ENCODE measurements at regions not wholly inside any gene's neighbourhood (a gene's known extent, or its start where the extent isn't known, plus 50 kb on each side); places are given as distances from the start of the nearest gene placed in this dataset.
"Not testable (repeated sequence)": the region's sequence is repeated elsewhere in the genome, so short reads cannot be mapped to it uniquely, and the experiment has no call there.

- no peak for DNase-seq (ENCODE audit: extremely low spot score)
- Histone ChIP-seq H3K27me3 (peaks cover 0 to 19% (median 0%) of the 10 kb centered on the region in 4 donors), H3K4me3 (no peak overlapping the region), H3K9me3 (no peaks in the 10 kb centered on the region), H3K27ac (replicated peaks in 1 of 4) (no peak overlapping the region), H3K36me3 (no peaks in the 10 kb centered on the region), H3K4me1 (no peaks in the 10 kb centered on the region)
- WGBS: 82% methylated on average over 3 of the region's 3 CpGs
- TF ChIP-seq POLR2AphosphoS5 (IDR thresholded peaks at IDR 0.05): no peak
- TF ChIP-seq CTCF (IDR thresholded peaks at IDR 0.05): no peak
- no peak for TF ChIP-seq POLR2A (IDR thresholded peaks at IDR 0.05; ENCODE audit: low read depth)
- TF ChIP-seq EP300 (IDR thresholded peaks at IDR 0.05): no peak
- intact Hi-C loops (cut with DNase I): no loop called here
Measured at GRCh38 chr20:52302736-52303135, 111.2 kb upstream of the ZFP64 start.

GRCh38 chr20:52302051-52302450 lies 110.5 kb upstream of the ZFP64 start:
- 89% methylated on average over 6 of the region's 6 CpGs for WGBS
- H3K4me1 ChIP-seq; H3K27ac ChIP-seq (replicated peaks in 1 of 4); H3K4me3 ChIP-seq; H3K9me3 ChIP-seq; H3K36me3 ChIP-seq; intact Hi-C loops (cut with DNase I); DNase-seq (ENCODE audit: extremely low spot score): not testable (repeated sequence)
- peaks cover 0 to 19% (median 0%) of the 10 kb centered on the region in 4 donors for H3K27me3 ChIP-seq

DNA sequence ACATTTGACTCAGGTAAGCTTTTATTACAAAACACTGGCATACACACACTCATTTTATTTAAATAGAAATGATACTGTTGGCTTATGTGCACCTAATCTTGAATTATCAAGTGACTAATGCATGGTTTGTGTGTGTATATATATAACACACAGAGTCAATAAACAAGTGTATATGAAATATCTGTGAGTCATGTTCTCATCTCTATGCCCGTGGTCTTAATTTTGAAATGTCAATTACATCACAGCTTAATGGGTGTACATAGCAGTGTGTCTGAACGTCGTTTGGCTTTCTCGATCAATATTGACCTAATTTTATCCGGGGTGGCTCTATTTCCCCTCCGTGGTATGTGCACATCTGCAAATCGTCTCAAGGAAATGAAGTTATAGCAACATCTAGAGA lies 104.0 kb upstream of the ZFP64 start:
- WGBS: 49% methylated on average over 7 of the region's 7 CpGs
- no peaks in the 10 kb centered on the region for H3K36me3 ChIP-seq
- H3K27me3 ChIP-seq: peaks cover 0 to 8% (median 0%) of the 10 kb centered on the region in 4 donors
- no peaks in the 10 kb centered on the region for H3K4me1 ChIP-seq
- TF ChIP-seq EP300 (IDR thresholded peaks at IDR 0.05) (no peak), POLR2A (IDR thresholded peaks at IDR 0.05; ENCODE audit: low read depth) (no peak), CTCF (IDR thresholded peaks at IDR 0.05) (no peak), POLR2AphosphoS5 (IDR thresholded peaks at IDR 0.05) (no peak)
- no peak overlapping the region for H3K4me3 ChIP-seq
- DNase-seq (ENCODE audit: extremely low spot score): no peak
- no peak overlapping the region for H3K27ac ChIP-seq (replicated peaks in 1 of 4)
- intact Hi-C loops (cut with DNase I): no loop called here
- H3K9me3 ChIP-seq: peaks cover 0 to 4% (median 0%) of the 10 kb centered on the region in 4 donors

- Histone ChIP-seq H3K4me3 (no peak overlapping the region), H3K36me3 (no peaks in the 10 kb centered on the region), H3K4me1 (no peaks in the 10 kb centered on the region), H3K9me3 (peaks cover 0 to 4% (median 0%) of the 10 kb centered on the region in 4 donors), H3K27ac (replicated peaks in 1 of 4) (no peak overlapping the region), H3K27me3 (peaks cover 0 to 8% (median 0%) of the 10 kb centered on the region in 4 donors)
- intact Hi-C loops (cut with DNase I): no loop called here
- no peak for DNase-seq (ENCODE audit: extremely low spot score)
- WGBS: 71% methylated on average over 1 of the region's 2 CpGs
- TF ChIP-seq POLR2AphosphoS5 (IDR thresholded peaks at IDR 0.05): no peak
- no peak for TF ChIP-seq POLR2A (IDR thresholded peaks at IDR 0.05; ENCODE audit: low read depth)
- TF ChIP-seq EP300 (IDR thresholded peaks at IDR 0.05): no peak
- TF ChIP-seq CTCF (IDR thresholded peaks at IDR 0.05): no peak
Measured at GRCh38 chr20:52294106-52294628, 102.6 kb upstream of the ZFP64 start.

GRCh38 chr20:52291109-52291508 lies 99.5 kb upstream of the ZFP64 start:
- Histone ChIP-seq H3K4me1 (no peaks in the 10 kb centered on the region), H3K36me3 (no peaks in the 10 kb centered on the region), H3K4me3 (no peak overlapping the region), H3K27ac (replicated peaks in 1 of 4) (no peak overlapping the region), H3K27me3 (no peaks in the 10 kb centered on the region), H3K9me3 (peaks cover 0 to 4% (median 0%) of the 10 kb centered on the region in 4 donors)
- TF ChIP-seq EP300 (IDR thresholded peaks at IDR 0.05) (no peak), POLR2A (IDR thresholded peaks at IDR 0.05; ENCODE audit: low read depth) (no peak), CTCF (IDR thresholded peaks at IDR 0.05) (no peak), POLR2AphosphoS5 (IDR thresholded peaks at IDR 0.05) (no peak)
- intact Hi-C loops (cut with DNase I): no loop called here
- no peak for DNase-seq (ENCODE audit: extremely low spot score)
- 81% methylated on average over 12 of the region's 12 CpGs for WGBS

Data from esophagus muscularis mucosa (tissue), 4 donors.